GM12878 (cell line): ENCODE measurements at regions not wholly inside any gene's neighbourhood (a gene's known extent, or its start where the extent isn't known, plus 50 kb on each side); places are given as distances from the start of the nearest gene placed in this dataset.

ENCODE experiments used
- ATAC-seq: fragments of 200-7000 bp; cut with Tn5 transposase; 3 replicates; pipeline ENCODE4 v1.9.1; 2020; ENCODE audit warnings: mild to moderate bottlenecking, moderate library complexity
- BruUV-seq: library from RNA; stranded (reverse); fragments of 400-500 nt; replicated peaks from 2 replicates; lab custom pipeline; 2021; lab: Mats Ljungman, UMichigan
- CTCF ChIA-PET: fragments of 300-600 bp; sonication (Branson Sonifier 250); formaldehyde crosslinking; extraction: SDS; loops from one replicate; lab custom pipeline; 2021; ENCODE audit warnings: inconsistent platforms; lab: Yijun Ruan, JAX
- POLR2A ChIA-PET: fragments of 350-600 bp; formaldehyde crosslinking; extraction: SDS; loops from one replicate; lab custom pipeline; 2021; ENCODE audit warnings: inconsistent platforms; lab: Charles Lee
- RAD21 ChIA-PET: fragments of 300-600 bp; sonication (Branson Sonifier 250); formaldehyde crosslinking; loops from one replicate; lab custom pipeline; 2023; ENCODE audit warnings: antibody characterized with exemption; ENCODE audit not compliant: unreplicated experiment; lab: Charles Lee
- SMC1A ChIA-PET: fragments of 300-600 bp; sonication (Branson Sonifier 250); formaldehyde crosslinking; loops from one replicate; lab custom pipeline; 2023; ENCODE audit not compliant: unreplicated experiment, uncharacterized antibody; lab: Charles Lee
- DNase-seq: peaks from one replicate; pipeline ENCODE4 v3.0.0-alpha.2; 2011; ENCODE audit warnings: low read depth, low spot score
- FAIRE-seq: peaks from 3 replicates; lab custom pipeline; 2011; peaks lifted over from hg19 to GRCh38; lab: Jason Lieb, UNC
- H2AFZ ChIP-seq: 2 replicates; pipeline ENCODE4 v1.6.0; 2011; ENCODE audit warnings: low read depth, low read length, control low read depth; ENCODE audit not compliant: control insufficient read depth
- H3K27ac ChIP-seq: 2 replicates; pipeline ENCODE4 v1.5.1; 2011; ENCODE audit warnings: control low read depth; ENCODE audit not compliant: control insufficient read depth, insufficient read depth
- H3K27me3 ChIP-seq, 2 experiments: replicated peaks in 1 of 2; 2 replicates each; pipeline versions ENCODE4 v1.6.0 to v1.6.1; 2011; ENCODE audit warnings: low read length in 1 of 2; ENCODE audit not compliant: control insufficient read depth in 2 of 2, insufficient read depth in 2 of 2
- H3K36me3 ChIP-seq, 2 experiments: 2 replicates each; pipeline ENCODE4 v1.5.1; 2011; ENCODE audit warnings: low read length in 1 of 2; ENCODE audit not compliant: control insufficient read depth in 2 of 2, insufficient read depth in 2 of 2
- H3K4me1 ChIP-seq: 2 replicates; pipeline ENCODE4 v1.6.1; 2011; ENCODE audit warnings: mild to moderate bottlenecking, low read length, moderate library complexity, mixed read lengths; ENCODE audit not compliant: control insufficient read depth, insufficient read depth
- H3K4me2 ChIP-seq: 2 replicates; pipeline ENCODE4 v1.6.0; 2011; ENCODE audit warnings: control low read depth; ENCODE audit not compliant: control insufficient read depth, insufficient read depth
- H3K4me3 ChIP-seq: fragments of 200-600 bp; sonication (generic); 2 replicates; pipeline ENCODE4 v1.5.1; 2016
- H3K79me2 ChIP-seq: 2 replicates; pipeline ENCODE4 v1.6.0; 2011; ENCODE audit warnings: low read length; ENCODE audit not compliant: control insufficient read depth, insufficient read depth
- H3K9ac ChIP-seq: 2 replicates; pipeline ENCODE4 v1.8.0; 2011; ENCODE audit warnings: low read length, control low read depth, mixed read lengths; ENCODE audit not compliant: control insufficient read depth, insufficient read depth
- H3K9me3 ChIP-seq: replicated peaks from 3 replicates; pipeline ENCODE4 v1.5.1; 2011; ENCODE audit warnings: mild to moderate bottlenecking, low read length; ENCODE audit not compliant: control insufficient read depth, insufficient read depth
- H4K20me1 ChIP-seq: 2 replicates; pipeline ENCODE4 v1.6.0; 2011; ENCODE audit not compliant: control insufficient read depth, insufficient read depth
- ATF2 ChIP-seq: IDR thresholded peaks from 2 replicates; pipeline ENCODE4 v1.6.1; 2012; ENCODE audit warnings: low read length, inconsistent platforms
- ATF7 ChIP-seq: fragments of 450-650 bp; IDR thresholded peaks from 2 replicates; pipeline ENCODE4 v1.6.1; 2016; ENCODE audit warnings: low read depth, mild to moderate bottlenecking
- BCL3 ChIP-seq: IDR thresholded peaks from 2 replicates; pipeline ENCODE4 v1.6.1; 2011; ENCODE audit warnings: borderline replicate concordance, low read depth, mild to moderate bottlenecking, moderate library complexity, low read length; ENCODE audit not compliant: insufficient read depth, poor library complexity, severe bottlenecking
- EGR1 ChIP-seq, 2 experiments: IDR thresholded peaks; 1 replicate in 1 of 2; 2 replicates in 1 of 2; pipeline ENCODE4 v1.6.1; 2011 to 2012; ENCODE audit warnings: low read depth in 2 of 2, low read length in 2 of 2, borderline replicate concordance in 1 of 2, mild to moderate bottlenecking in 1 of 2, moderate library complexity in 1 of 2
- FOXM1 ChIP-seq: IDR thresholded peaks from 2 replicates; pipeline ENCODE4 v1.6.1; 2012; ENCODE audit warnings: low read depth, mild to moderate bottlenecking, inconsistent platforms, low read length, moderate library complexity
- GABPA ChIP-seq: IDR thresholded peaks from 2 replicates; pipeline ENCODE4 v1.6.1; 2014; ENCODE audit warnings: antibody characterized with exemption, low read depth, mild to moderate bottlenecking, inconsistent platforms
- GATAD2B ChIP-seq: fragments of 450-650 bp; conservative IDR thresholded peaks from 2 replicates; pipeline ENCODE4 v1.6.1; 2017; ENCODE audit warnings: low read depth, mild to moderate bottlenecking, moderate library complexity
- JUNB ChIP-seq: IDR thresholded peaks from 2 replicates; pipeline ENCODE4 v1.6.1; 2016; ENCODE audit warnings: antibody characterized with exemption, mild to moderate bottlenecking
- MEF2B ChIP-seq: fragments of 450-650 bp; IDR thresholded peaks from 2 replicates; pipeline ENCODE4 v1.6.1; 2018; ENCODE audit warnings: mild to moderate bottlenecking, moderate library complexity; ENCODE audit not compliant: partially characterized antibody, poor library complexity, severe bottlenecking
- MLLT1 ChIP-seq: fragments of 450-650 bp; IDR thresholded peaks from 2 replicates; pipeline ENCODE4 v1.6.1; 2016; ENCODE audit warnings: mild to moderate bottlenecking
- RFX5 ChIP-seq: IDR thresholded peaks from 2 replicates; pipeline ENCODE4 v1.6.1; 2011; ENCODE audit warnings: low read depth, low read length, improper control_type of control experiment
- SIX5 ChIP-seq: IDR thresholded peaks from 2 replicates; pipeline ENCODE4 v1.6.1; 2011; ENCODE audit warnings: mild to moderate bottlenecking, low read depth, low read length, moderate library complexity; ENCODE audit not compliant: severe bottlenecking
- SMARCA5 ChIP-seq: fragments of 450-650 bp; IDR thresholded peaks from 2 replicates; pipeline ENCODE4 v1.6.1; 2017; ENCODE audit warnings: mild to moderate bottlenecking
- SMC3 ChIP-seq: IDR thresholded peaks from 2 replicates; pipeline ENCODE4 v1.6.1; 2011; ENCODE audit warnings: low read length, improper control_type of control experiment, borderline replicate concordance
- ZBTB4 ChIP-seq: fragments of 450-650 bp; formaldehyde crosslinking; IDR thresholded peaks from 2 replicates; pipeline ENCODE4 v1.4.0; 2022; ENCODE audit warnings: mild to moderate bottlenecking, moderate library complexity
- WGBS: methylation state at CpG from one replicate; pipeline ENCODE4 v1.1.6; 2016; ENCODE audit warnings: low lambda C conversion rate; ENCODE audit not compliant: insufficient replicate concordance, insufficient coverage; ENCODE audit errors: missing lambda C conversion rate; 5-methylcytosine and 5-hydroxymethylcytosine counted together
- in situ Hi-C: fragments of 300-500 bp; cut with MboI; formaldehyde crosslinking; loops from 9 replicates; pipeline ENCODE4 v1.14.3; 2018; ENCODE audit warnings: mixed read lengths
- intact Hi-C: fragments of 100-400 bp; cut with micrococcal nuclease; formaldehyde crosslinking; loops from one replicate; pipeline ENCODE4 v1.14.2; 2022; ENCODE audit not compliant: unreplicated experiment

GRCh38 chr12:131507881-131508280, 203.0 kb upstream of the SFSWAP start (continued):
- TF ChIP-seq ZBTB4 (CRISPR knock-in tag): no peak
- TF ChIP-seq SIX5: no peak
- no peak for TF ChIP-seq RFX5
- no peak for TF ChIP-seq FOXM1
- TF ChIP-seq MEF2B: no peak
- no peak for TF ChIP-seq ATF2
- TF ChIP-seq, all 136 proteins: peak for 0

GRCh38 chr12:131509701-131510100, 201.2 kb upstream of the SFSWAP start:
- Histone ChIP-seq H3K4me1 (peaks cover 20% of the 10 kb centered on the region), H3K9me3 (no peaks in the 10 kb centered on the region; the same call in 2 of the 3 replicates), H2AFZ (no peak overlapping the region), H3K27ac (no peak overlapping the region), H3K9ac (no peak overlapping the region), H3K27me3 (no peaks in the 10 kb centered on the region), H3K79me2 (no peaks in the 10 kb centered on the region), H4K20me1 (no peaks in the 10 kb centered on the region), H3K36me3 (no peaks in the 10 kb centered on the region), H3K4me2 (no peak overlapping the region), H3K4me3 (no peak overlapping the region)
- SMC1A ChIA-PET: interaction anchor here (1.0 to 3.5 kb wide), 2 partner anchors 9 to 27 kb away, joined by 4 to 10 read pairs; no protein-coding TSS in a partner anchor
- ATAC-seq (no peak), DNase-seq (no peak), FAIRE-seq (no peak)
- CTCF ChIA-PET: no interaction called here
- RAD21 ChIA-PET: no interaction called here
- 7% methylated on average over 7 of the region's 7 CpGs for WGBS
- POLR2A ChIA-PET: no interaction called here
- in situ Hi-C loops: no loop called here
- no TSS peak for BruUV-seq
- intact Hi-C loops: no loop called here
- no peak for TF ChIP-seq SMARCA5
- no peak for TF ChIP-seq SMC3
- TF ChIP-seq GABPA: no peak
- TF ChIP-seq JUNB: no peak
- TF ChIP-seq EGR1 (IDR thresholded peaks at IDR 0.05; ENCODE audit: borderline replicate concordance in 1 of 2, low read depth in 2 of 2, low read length in 2 of 2): no peak
- TF ChIP-seq GATAD2B: no peak
- TF ChIP-seq ATF7: peak; percentile 23; the same call in 1 of the 2 replicates
- no peak for TF ChIP-seq BCL3
- 0 out of 2 replicates have a peak, but pooled peaks have one; percentile 19 for TF ChIP-seq MLLT1
